H7 (cell line): ENCODE measurements at regions not wholly inside any gene's neighbourhood (a gene's known extent, or its start where the extent isn't known, plus 50 kb on each side); places are given as distances from the start of the nearest gene placed in this dataset.
A peak's percentile ranks its signal among the peaks of the same experiment; 100 is the strongest.
"Not testable (repeated sequence)": the region's sequence is repeated elsewhere in the genome, so short reads cannot be mapped to it uniquely, and the experiment has no call there.

Experiments used
- DNase-seq: peaks from one replicate; pipeline ENCODE4 v3.0.0; 2012
- H3K27me3 ChIP-seq: 2 replicates; pipeline ENCODE4 v1.6.0; 2011; ENCODE audit warnings: mild to moderate bottlenecking, low read length; ENCODE audit not compliant: control insufficient read depth, insufficient read depth
- H3K36me3 ChIP-seq: replicated peaks from 2 replicates; pipeline ENCODE4 v1.5.1; 2011; ENCODE audit warnings: low read length; ENCODE audit not compliant: control insufficient read depth, insufficient read depth
- H3K4me3 ChIP-seq: 2 replicates; pipeline ENCODE4 v1.5.1; 2011; ENCODE audit warnings: low read depth, mild to moderate bottlenecking, control low read depth, low read length, moderate library complexity; ENCODE audit not compliant: insufficient read depth

GRCh38 chr7:34333184-34333583 lies 324.8 kb upstream of the NPSR1 start:
- Histone ChIP-seq H3K36me3 (no peaks in the 10 kb centered on the region), H3K27me3 (no peaks in the 10 kb centered on the region), H3K4me3 (no peak overlapping the region)
- no peak for DNase-seq

- Histone ChIP-seq H3K4me3 (no peak overlapping the region), H3K36me3 (no peaks in the 10 kb centered on the region), H3K27me3 (no peaks in the 10 kb centered on the region)
- no peak for DNase-seq
Observed at GRCh38 chr7:34333925-34334324, 324.1 kb upstream of the NPSR1 start.

GRCh38 chr7:34337163-34337562 lies 320.9 kb upstream of the NPSR1 start:
- H3K36me3 ChIP-seq: no peaks in the 10 kb centered on the region
- no peaks in the 10 kb centered on the region for H3K27me3 ChIP-seq
- no peak overlapping the region for H3K4me3 ChIP-seq
- DNase-seq: no peak

GRCh38 chr7:34338961-34339526 lies 319.0 kb upstream of the NPSR1 start:
- no peak for DNase-seq

GRCh38 chr7:34341326-34341725 lies 316.7 kb upstream of the NPSR1 start:
- no peak overlapping the region for H3K4me3 ChIP-seq
- DNase-seq: no peak
- H3K27me3 ChIP-seq: no peaks in the 10 kb centered on the region
- no peaks in the 10 kb centered on the region for H3K36me3 ChIP-seq

More at GRCh38 chr7:34338961-34339526, 319.0 kb upstream of the NPSR1 start:
- no peak overlapping the region for H3K4me3 ChIP-seq
- H3K36me3 ChIP-seq: no peaks in the 10 kb centered on the region
- H3K27me3 ChIP-seq: no peaks in the 10 kb centered on the region

- Histone ChIP-seq H3K27me3 (no peaks in the 10 kb centered on the region), H3K4me3 (no peak overlapping the region), H3K36me3 (no peaks in the 10 kb centered on the region)
- DNase-seq: no peak
Observed at GRCh38 chr7:34342387-34342786, 315.6 kb upstream of the NPSR1 start.

- Histone ChIP-seq H3K36me3 (no peaks in the 10 kb centered on the region), H3K4me3 (no peak overlapping the region), H3K27me3 (no peaks in the 10 kb centered on the region)
- DNase-seq: no peak
Observed at GRCh38 chr7:34343667-34344066, 314.4 kb upstream of the NPSR1 start.

GRCh38 chr7:34354011-34354410 lies 304.0 kb upstream of the NPSR1 start:
- no peak overlapping the region for H3K4me3 ChIP-seq
- H3K27me3 ChIP-seq: peaks cover 31% of the 10 kb centered on the region
- no peaks in the 10 kb centered on the region for H3K36me3 ChIP-seq
- no peak for DNase-seq

GRCh38 chr7:34354899-34355298 lies 303.1 kb upstream of the NPSR1 start:
- Histone ChIP-seq H3K4me3 (no peak overlapping the region), H3K36me3 (no peaks in the 10 kb centered on the region)

GRCh38 chr7:34357068-34357467 lies 300.9 kb upstream of the NPSR1 start:
- DNase-seq: peak; percentile 5
- Histone ChIP-seq H3K4me3 (no peak overlapping the region), H3K27me3 (peaks cover 36% of the 10 kb centered on the region), H3K36me3 (no peaks in the 10 kb centered on the region)

More at GRCh38 chr7:34354899-34355298, 303.1 kb upstream of the NPSR1 start:
- peaks cover 35% of the 10 kb centered on the region for H3K27me3 ChIP-seq
- DNase-seq: no peak

- Histone ChIP-seq H3K4me3 (no peak overlapping the region), H3K27me3 (peaks cover 36% of the 10 kb centered on the region), H3K36me3 (no peaks in the 10 kb centered on the region)
- no peak for DNase-seq
Observed at GRCh38 chr7:34357946-34358345, 300.1 kb upstream of the NPSR1 start.

GRCh38 chr7:34358578-34358977 lies 299.4 kb upstream of the NPSR1 start:
- not testable (repeated sequence) for DNase-seq, H3K4me3 ChIP-seq, H3K36me3 ChIP-seq
- peaks cover 36% of the 10 kb centered on the region for H3K27me3 ChIP-seq

GRCh38 chr7:34361663-34362250 lies 296.3 kb upstream of the NPSR1 start:
- DNase-seq: no peak
- Histone ChIP-seq H3K36me3 (no peaks in the 10 kb centered on the region), H3K4me3 (no peak overlapping the region), H3K27me3 (peaks cover 19% of the 10 kb centered on the region)

- peaks cover 17% of the 10 kb centered on the region for H3K27me3 ChIP-seq
- no peak for DNase-seq
Observed at GRCh38 chr7:34362621-34363020, 295.4 kb upstream of the NPSR1 start.

GRCh38 chr7:34364130-34364529 lies 293.9 kb upstream of the NPSR1 start:
- Histone ChIP-seq H3K36me3 (no peaks in the 10 kb centered on the region), H3K27me3 (peaks cover 4% of the 10 kb centered on the region), H3K4me3 (no peak overlapping the region)
- no peak for DNase-seq

More at GRCh38 chr7:34362621-34363020, 295.4 kb upstream of the NPSR1 start:
- Histone ChIP-seq H3K36me3 (no peaks in the 10 kb centered on the region), H3K4me3 (no peak overlapping the region)
